Stomach smooth muscle (tissue), 2 donors: ENCODE measurements at regions not wholly inside any gene's neighbourhood (a gene's known extent, or its start where the extent isn't known, plus 50 kb on each side); places are given as distances from the start of the nearest gene placed in this dataset.

Experiments used
- H3K27ac ChIP-seq: one replicate; pipeline ENCODE4 v1.7.0; 2013; ENCODE audit warnings: mild to moderate bottlenecking, low read length, inconsistent platforms
- H3K27me3 ChIP-seq, 2 donors: one replicate each; pipeline ENCODE4 v1.7.0; 2013; ENCODE audit warnings: low read length in 2 of 2; ENCODE audit not compliant: insufficient read depth in 2 of 2, control insufficient read depth in 1 of 2
- H3K36me3 ChIP-seq, 2 donors: one replicate each; pipeline ENCODE4 v1.7.0; 2013; ENCODE audit warnings: low read length in 2 of 2; ENCODE audit not compliant: control insufficient read depth in 2 of 2, insufficient read depth in 2 of 2
- H3K4me1 ChIP-seq: one replicate; pipeline ENCODE4 v1.7.0; 2013; ENCODE audit warnings: low read length; ENCODE audit not compliant: control insufficient read depth, insufficient read depth
- H3K4me3 ChIP-seq, 2 donors: one replicate each; pipeline ENCODE4 v1.7.0; 2013; ENCODE audit warnings: low read length in 2 of 2
- H3K9ac ChIP-seq, 2 donors: one replicate each; pipeline ENCODE4 v1.7.0; 2013; ENCODE audit warnings: low read length in 2 of 2, mild to moderate bottlenecking in 1 of 2
- H3K9me3 ChIP-seq, 2 donors: one replicate each; pipeline ENCODE4 v1.7.0; 2013; ENCODE audit warnings: low read length in 2 of 2; ENCODE audit not compliant: control insufficient read depth in 2 of 2
- donor health status: healthy.
- donor health status: Pancreatic carcinoma.

DNA sequence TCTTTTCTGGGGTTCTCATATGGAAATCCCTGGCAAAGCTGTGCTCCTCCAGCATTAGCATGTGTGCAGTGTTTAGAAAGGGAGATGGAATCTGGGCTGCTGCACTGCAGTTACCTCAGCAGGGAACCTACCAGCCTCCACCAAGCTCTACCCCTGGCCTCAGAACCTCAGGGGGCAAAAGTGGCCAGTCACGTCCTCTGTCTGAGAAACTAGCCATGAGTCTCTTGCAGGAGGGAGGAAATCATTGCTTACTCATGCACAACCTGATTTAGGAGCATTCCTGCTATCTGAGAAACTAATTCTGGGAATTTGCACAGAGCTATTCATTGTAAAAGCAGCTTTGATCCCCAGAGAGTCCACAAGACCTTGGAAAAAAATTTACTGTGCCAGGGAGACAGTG, 80.6 kb upstream of the IPO9 start:
- H3K9ac ChIP-seq: no peak overlapping the region
- H3K9me3 ChIP-seq: no peaks in the 10 kb centered on the region
- H3K27ac ChIP-seq: no peak overlapping the region
- peaks cover 3% of the 10 kb centered on the region for H3K4me1 ChIP-seq
- no peaks in the 10 kb centered on the region for H3K36me3 ChIP-seq
- H3K4me3 ChIP-seq: no peak overlapping the region
- H3K27me3 ChIP-seq: no peaks in the 10 kb centered on the region

DNA sequence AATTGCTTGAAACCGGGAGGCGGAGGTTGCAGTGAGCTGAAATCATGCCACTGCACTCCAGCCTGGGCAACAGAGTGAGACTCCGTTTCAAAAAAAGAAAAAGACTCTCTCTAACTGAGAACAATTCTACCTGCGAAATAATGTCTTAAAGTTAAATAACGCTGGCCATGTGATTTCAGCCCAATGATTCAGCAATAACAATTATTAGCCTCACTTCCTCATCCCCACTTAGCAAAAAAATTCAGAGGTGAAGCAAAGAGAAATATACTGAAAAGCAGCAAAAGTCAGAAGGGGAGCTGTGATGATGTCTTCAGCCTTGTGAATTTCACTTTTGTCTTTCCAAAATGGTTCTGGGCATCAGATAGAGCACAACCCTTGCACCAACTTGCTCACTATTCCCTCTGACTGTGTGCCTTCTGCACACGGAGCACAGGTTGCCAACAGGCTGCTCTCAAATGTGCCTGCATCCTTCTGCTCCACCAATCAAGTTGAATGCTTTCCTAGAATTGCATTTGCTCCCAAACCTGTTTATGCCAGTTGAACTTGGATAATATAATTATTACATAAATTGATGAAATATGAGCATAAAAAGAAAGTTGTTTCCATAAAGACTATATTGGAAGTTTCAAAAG, 79.8 kb upstream of the IPO9 start:
- H3K4me3 ChIP-seq: no peak overlapping the region
- H3K9ac ChIP-seq: no peak overlapping the region
- H3K27me3 ChIP-seq: no peaks in the 10 kb centered on the region
- no peaks in the 10 kb centered on the region for H3K9me3 ChIP-seq
- H3K36me3 ChIP-seq: no peaks in the 10 kb centered on the region
- H3K27ac ChIP-seq: no peak overlapping the region
- peaks cover 3% of the 10 kb centered on the region for H3K4me1 ChIP-seq

DNA sequence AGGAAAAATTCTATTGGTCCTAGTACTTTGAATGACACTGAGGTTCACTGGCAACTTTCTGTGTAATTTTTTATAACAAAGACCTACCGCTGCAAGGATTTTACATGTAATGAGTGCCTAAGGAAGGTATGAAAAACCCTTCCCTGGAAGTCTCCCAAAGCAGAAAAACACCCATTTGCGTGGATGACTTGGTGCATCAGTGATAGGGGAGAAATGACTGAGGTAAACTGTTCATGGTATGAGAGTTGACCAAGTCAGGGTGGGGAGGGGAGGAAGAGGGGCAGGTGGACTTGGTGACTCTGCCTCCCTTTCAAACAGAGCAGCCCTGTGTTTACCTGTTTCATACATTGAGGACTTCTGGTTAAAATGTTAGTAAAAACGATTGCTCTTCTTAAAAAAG, 78.8 kb upstream of the IPO9 start:
- H3K9me3 ChIP-seq: no peaks in the 10 kb centered on the region
- H3K27ac ChIP-seq: no peak overlapping the region
- no peak overlapping the region for H3K4me3 ChIP-seq
- H3K27me3 ChIP-seq: no peaks in the 10 kb centered on the region
- no peak overlapping the region for H3K9ac ChIP-seq
- H3K36me3 ChIP-seq: no peaks in the 10 kb centered on the region
- H3K4me1 ChIP-seq: peaks cover 3% of the 10 kb centered on the region

DNA sequence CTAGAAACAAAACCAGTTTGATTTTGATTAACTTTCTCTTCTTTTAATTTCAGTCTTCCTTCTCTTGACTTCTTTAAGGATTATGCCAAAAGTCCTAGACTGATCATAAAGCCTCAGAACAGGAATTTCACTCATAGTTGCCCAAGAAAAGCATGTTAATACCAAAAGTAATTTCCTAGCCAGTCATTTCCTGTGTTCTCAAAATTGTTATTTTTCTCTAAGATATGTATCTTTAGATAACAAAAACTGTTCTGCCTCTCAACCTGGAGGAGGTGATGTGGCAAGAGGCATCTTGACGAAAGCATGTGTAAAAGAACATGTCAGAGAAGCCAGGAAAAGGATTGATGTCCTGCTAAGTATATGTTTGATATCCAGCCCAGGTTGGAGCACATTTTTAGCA, 78.0 kb upstream of the IPO9 start:
- Histone ChIP-seq H3K4me1 (peaks cover 3% of the 10 kb centered on the region), H3K9ac (no peak overlapping the region), H3K27ac (no peak overlapping the region), H3K9me3 (no peaks in the 10 kb centered on the region), H3K36me3 (no peaks in the 10 kb centered on the region), H3K27me3 (no peaks in the 10 kb centered on the region), H3K4me3 (no peak overlapping the region)

DNA sequence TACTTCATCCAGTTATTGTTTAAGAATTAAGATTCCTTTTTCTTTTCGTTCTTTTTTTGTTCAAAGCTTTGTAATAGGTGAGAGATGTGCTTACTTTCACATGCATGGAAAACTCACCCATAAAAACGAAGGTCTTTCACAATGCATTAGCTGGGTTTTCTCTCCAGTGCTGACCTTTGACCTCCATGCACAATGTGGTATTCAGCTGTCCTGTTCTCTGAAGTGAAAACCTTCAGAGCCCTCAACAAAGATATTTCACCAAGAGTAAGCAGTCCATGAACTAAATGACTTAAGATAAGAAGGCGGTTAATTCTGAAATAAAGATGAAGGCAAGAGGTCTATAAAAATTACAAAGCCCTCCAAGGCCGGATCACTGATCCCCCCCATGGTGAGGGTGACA, 77.1 kb upstream of the IPO9 start:
- Histone ChIP-seq H3K9ac (no peak overlapping the region), H3K9me3 (no peaks in the 10 kb centered on the region), H3K27me3 (no peaks in the 10 kb centered on the region), H3K27ac (no peak overlapping the region), H3K4me1 (peaks cover 3% of the 10 kb centered on the region), H3K4me3 (no peak overlapping the region), H3K36me3 (no peaks in the 10 kb centered on the region)

DNA sequence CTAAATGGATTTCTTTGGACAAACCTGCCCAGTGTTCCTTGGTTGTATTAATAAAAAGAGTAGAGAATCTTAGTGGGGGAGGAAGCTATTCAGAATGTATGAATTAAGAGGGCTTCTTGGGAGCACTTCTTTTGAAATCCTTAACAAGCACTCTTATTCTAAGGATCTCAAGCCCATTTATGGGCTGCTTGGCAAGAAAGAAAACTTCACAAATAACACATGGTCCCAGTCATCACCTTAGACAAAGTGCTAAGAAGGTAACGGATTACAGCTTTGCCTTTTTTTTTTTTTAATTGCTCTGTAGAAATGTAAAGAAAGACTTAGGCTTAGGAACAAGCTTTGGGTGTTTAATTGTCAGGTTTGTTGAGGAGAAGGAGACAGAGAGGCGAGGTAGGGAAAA, 76.6 kb upstream of the IPO9 start:
- no peaks in the 10 kb centered on the region for H3K9me3 ChIP-seq
- no peaks in the 10 kb centered on the region for H3K27me3 ChIP-seq
- H3K9ac ChIP-seq: no peak overlapping the region
- no peak overlapping the region for H3K4me3 ChIP-seq
- no peak overlapping the region for H3K27ac ChIP-seq
- no peaks in the 10 kb centered on the region for H3K36me3 ChIP-seq
- peaks cover 2% of the 10 kb centered on the region for H3K4me1 ChIP-seq

DNA sequence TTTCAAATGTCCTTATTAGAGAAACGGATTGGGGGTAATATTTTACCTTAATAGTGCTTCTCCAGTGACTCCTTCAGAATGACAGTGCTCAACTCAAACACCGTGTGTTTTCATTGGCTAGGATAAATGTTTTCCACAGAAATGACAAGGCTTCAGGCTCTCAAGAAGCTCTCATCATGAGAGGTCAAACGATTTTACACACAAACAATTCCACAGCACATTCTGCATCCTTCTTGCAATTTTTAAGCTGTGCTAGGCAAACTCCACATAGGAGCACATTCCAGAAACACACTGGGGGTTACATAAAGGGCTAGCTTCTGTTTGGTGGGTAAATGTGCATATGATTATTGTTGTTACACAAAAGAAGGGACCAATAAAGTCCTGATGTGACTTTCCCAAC, 75.5 kb upstream of the IPO9 start:
- H3K27me3 ChIP-seq: no peaks in the 10 kb centered on the region
- no peaks in the 10 kb centered on the region for H3K9me3 ChIP-seq
- no peak overlapping the region for H3K4me3 ChIP-seq
- no peak overlapping the region for H3K9ac ChIP-seq
- no peak overlapping the region for H3K27ac ChIP-seq
- H3K4me1 ChIP-seq: no peaks in the 10 kb centered on the region
- no peaks in the 10 kb centered on the region for H3K36me3 ChIP-seq

DNA sequence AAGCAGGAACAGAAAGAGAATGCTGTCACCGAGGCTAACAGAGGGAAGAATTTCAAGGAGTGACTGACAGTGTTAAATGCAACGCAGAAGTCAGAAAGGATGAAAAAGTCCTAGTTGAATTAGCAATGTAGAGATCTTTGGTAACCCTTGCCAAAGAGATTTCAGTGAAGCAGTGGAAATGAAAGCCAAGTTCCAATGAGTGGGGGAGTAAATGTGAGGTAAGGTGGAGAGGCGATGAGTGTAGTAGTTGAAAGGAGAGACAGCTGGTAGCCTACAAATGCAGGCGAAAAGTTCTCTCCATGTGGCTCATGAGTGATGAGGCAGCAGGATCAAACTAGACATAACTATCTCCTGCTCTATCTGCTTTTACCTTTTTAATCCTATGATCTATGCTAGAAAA, 74.6 kb upstream of the IPO9 start:
- H3K9me3 ChIP-seq: no peaks in the 10 kb centered on the region
- no peak overlapping the region for H3K4me3 ChIP-seq
- no peak overlapping the region for H3K9ac ChIP-seq
- H3K36me3 ChIP-seq: no peaks in the 10 kb centered on the region
- no peaks in the 10 kb centered on the region for H3K27me3 ChIP-seq
- no peak overlapping the region for H3K27ac ChIP-seq
- no peaks in the 10 kb centered on the region for H3K4me1 ChIP-seq

DNA sequence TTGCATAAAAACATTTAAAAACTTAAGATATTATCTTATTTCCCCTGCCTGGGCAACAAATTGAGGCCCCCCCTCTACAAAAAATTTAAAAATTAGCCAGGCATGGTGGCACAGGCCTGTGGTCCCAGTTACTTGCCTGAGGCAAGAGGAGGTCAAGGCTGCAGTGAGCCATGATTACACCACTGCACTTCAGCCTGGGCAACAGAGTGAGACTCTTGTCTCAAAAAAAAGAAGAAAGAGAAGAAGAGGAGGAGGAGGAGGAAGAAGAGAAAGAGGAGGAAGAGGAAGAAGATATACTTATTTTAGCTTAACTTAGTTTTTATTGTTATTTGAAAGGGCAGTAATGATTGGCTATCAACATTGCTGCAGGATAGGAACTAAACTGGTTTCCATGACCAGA, 73.8 kb upstream of the IPO9 start:
- H3K4me1 ChIP-seq: no peaks in the 10 kb centered on the region
- no peak overlapping the region for H3K9ac ChIP-seq
- no peak overlapping the region for H3K27ac ChIP-seq
- H3K36me3 ChIP-seq: no peaks in the 10 kb centered on the region
- H3K4me3 ChIP-seq: no peak overlapping the region
- H3K27me3 ChIP-seq: no peaks in the 10 kb centered on the region
- H3K9me3 ChIP-seq: no peaks in the 10 kb centered on the region

DNA sequence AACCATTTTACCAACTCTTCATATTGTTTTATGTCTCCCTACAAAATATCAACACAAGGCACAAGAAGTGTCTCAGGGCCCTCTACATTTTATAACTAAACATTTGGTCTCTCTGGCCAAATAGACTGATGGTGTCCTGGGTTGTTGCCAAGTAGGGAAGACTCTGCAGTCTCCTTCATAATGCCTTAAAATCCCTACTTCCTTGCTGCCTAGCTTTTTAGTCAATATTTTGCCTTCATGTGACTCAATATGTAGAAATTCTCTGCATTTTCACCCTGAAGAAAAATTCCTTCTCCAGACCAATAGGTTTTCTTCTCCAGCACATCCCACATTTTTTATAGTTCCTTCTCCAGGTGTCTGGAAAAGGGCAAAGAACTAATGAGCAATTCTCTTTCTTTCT, 72.6 kb upstream of the IPO9 start:
- Histone ChIP-seq H3K4me3 (no peak overlapping the region), H3K27ac (no peak overlapping the region), H3K9ac (no peak overlapping the region), H3K27me3 (no peaks in the 10 kb centered on the region), H3K36me3 (no peaks in the 10 kb centered on the region), H3K9me3 (no peaks in the 10 kb centered on the region), H3K4me1 (no peaks in the 10 kb centered on the region)

DNA sequence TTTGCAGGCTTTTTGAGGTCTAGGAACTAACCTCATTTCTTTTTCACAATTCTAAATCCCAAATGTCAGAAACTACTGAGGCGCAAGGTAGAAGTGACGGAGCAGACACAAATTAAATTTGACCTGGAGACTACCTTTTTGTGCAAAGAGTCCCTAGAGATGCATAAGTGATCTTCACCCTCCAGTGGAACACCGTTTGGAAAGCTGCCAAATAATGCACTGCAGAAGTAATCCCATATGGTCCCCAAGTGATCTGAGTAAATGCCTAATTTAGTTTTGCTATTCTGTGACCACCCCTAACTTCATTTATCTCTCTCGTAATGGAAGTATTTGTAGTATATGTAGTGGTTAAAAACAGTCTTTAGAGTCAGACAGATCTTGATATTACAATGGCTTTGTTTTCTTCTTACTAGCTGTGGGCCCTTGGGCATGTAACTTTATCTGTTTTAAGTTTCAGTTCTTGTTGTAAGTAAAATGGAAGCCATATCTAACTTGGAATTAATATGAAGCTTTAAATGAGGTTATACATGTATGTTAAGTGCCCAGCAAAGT, 70.4 kb upstream of the IPO9 start:
- Histone ChIP-seq H3K4me1 (no peaks in the 10 kb centered on the region), H3K9me3 (no peaks in the 10 kb centered on the region), H3K27me3 (no peaks in the 10 kb centered on the region), H3K27ac (no peak overlapping the region), H3K4me3 (no peak overlapping the region), H3K36me3 (no peaks in the 10 kb centered on the region), H3K9ac (no peak overlapping the region)
